ENCODE measurements at regions not wholly inside any gene's neighbourhood (a gene's known extent, or its start where the extent isn't known, plus 50 kb on each side); places are given as distances from the start of the nearest gene placed in this dataset.

- no peak for TF ChIP-seq CTCF (IDR thresholded peaks at IDR 0.05)
- no peak for TF ChIP-seq POLR2AphosphoS5 (IDR thresholded peaks at IDR 0.05)
Measured at GRCh38 chr5:71843111-71843510, 124.0 kb downstream of the CARTPT start.

Data from suprapubic skin (tissue), 3 donors.